ENCODE measurements at regions not wholly inside any gene's neighbourhood (a gene's known extent, or its start where the extent isn't known, plus 50 kb on each side); places are given as distances from the start of the nearest gene placed in this dataset.

GRCh38 chr3:162263596-162263995, 767.0 kb downstream of the OTOL1 start:
- DNase-seq (ENCODE audit: insufficient read length, low spot score): no peak
- no peak for FAIRE-seq
- no peak for TF ChIP-seq CTCF (IDR thresholded peaks at IDR 0.05; ENCODE audit: insufficient read depth, missing control alignments)

GRCh38 chr3:162269636-162270458, 773.2 kb downstream of the OTOL1 start:
- no peak for FAIRE-seq
- no peak for TF ChIP-seq CTCF (IDR thresholded peaks at IDR 0.05; ENCODE audit: insufficient read depth, missing control alignments)
- DNase-seq (ENCODE audit: insufficient read length, low spot score): no peak

GRCh38 chr3:162274070-162274469, 777.5 kb downstream of the OTOL1 start:
- no peak for FAIRE-seq
- no peak for TF ChIP-seq CTCF (IDR thresholded peaks at IDR 0.05; ENCODE audit: insufficient read depth, missing control alignments)
- DNase-seq (ENCODE audit: insufficient read length, low spot score): no peak

- FAIRE-seq: no peak
- TF ChIP-seq CTCF (IDR thresholded peaks at IDR 0.05; ENCODE audit: insufficient read depth, missing control alignments): no peak
- DNase-seq (ENCODE audit: insufficient read length, low spot score): no peak
These were observed 782.2 kb downstream of the OTOL1 start for GRCh38 chr3:162278834-162279233.

- FAIRE-seq (no peak), DNase-seq (ENCODE audit: insufficient read length, low spot score) (no peak)
- TF ChIP-seq CTCF (IDR thresholded peaks at IDR 0.05; ENCODE audit: insufficient read depth, missing control alignments): no peak
These were observed 788.7 kb downstream of the OTOL1 start for GRCh38 chr3:162285259-162285658.

- no peak for TF ChIP-seq CTCF (IDR thresholded peaks at IDR 0.05; ENCODE audit: insufficient read depth, missing control alignments)
- DNase-seq (ENCODE audit: insufficient read length, low spot score) (no peak), FAIRE-seq (no peak)
These were observed 791.0 kb downstream of the OTOL1 start for GRCh38 chr3:162287600-162287999.

GRCh38 chr3:162292409-162292808, 795.8 kb downstream of the OTOL1 start:
- no peak for TF ChIP-seq CTCF (IDR thresholded peaks at IDR 0.05; ENCODE audit: insufficient read depth, missing control alignments)
- FAIRE-seq (no peak), DNase-seq (ENCODE audit: insufficient read length, low spot score) (no peak)
